Keratinocyte (primary cell): ENCODE measurements at regions not wholly inside any gene's neighbourhood (a gene's known extent, or its start where the extent isn't known, plus 50 kb on each side); places are given as distances from the start of the nearest gene placed in this dataset.

Experiments used
- DNase-seq: peaks from one replicate; pipeline ENCODE4 v3.0.0-alpha.2; 2011; ENCODE audit warnings: low read depth, missing footprints, low spot score
- FAIRE-seq: peaks from 2 replicates; lab custom pipeline; 2011; peaks lifted over from hg19 to GRCh38; lab: Jason Lieb, UNC
- H2AFZ ChIP-seq: 2 replicates; pipeline ENCODE4 v1.6.0; 2012; ENCODE audit warnings: low read length, control low read depth, inconsistent platforms; ENCODE audit not compliant: control insufficient read depth
- H3K27ac ChIP-seq: 2 replicates; pipeline ENCODE4 v1.5.1; 2011; ENCODE audit warnings: low read length; ENCODE audit not compliant: control insufficient read depth, insufficient read depth
- H3K27me3 ChIP-seq: 3 replicates; pipeline ENCODE4 v1.6.0; 2011; ENCODE audit warnings: low read length; ENCODE audit not compliant: control insufficient read depth, insufficient read depth; ENCODE audit errors: extremely low read depth
- H3K36me3 ChIP-seq, 2 experiments: 2 replicates in 1 of 2; 3 replicates in 1 of 2; pipeline ENCODE4 v1.5.1; 2011; ENCODE audit warnings: low read length in 2 of 2, mild to moderate bottlenecking in 1 of 2; ENCODE audit not compliant: control insufficient read depth in 2 of 2, insufficient read depth in 2 of 2; ENCODE audit errors: extremely low read depth in 1 of 2
- H3K4me1 ChIP-seq: 3 replicates; pipeline ENCODE4 v1.5.1; 2011; ENCODE audit warnings: low read length; ENCODE audit not compliant: control insufficient read depth, insufficient read depth; ENCODE audit errors: extremely low read depth
- H3K4me2 ChIP-seq: 3 replicates; pipeline ENCODE4 v1.6.0; 2011; ENCODE audit warnings: low read depth, low read length; ENCODE audit not compliant: control insufficient read depth, insufficient read depth; ENCODE audit errors: extremely low read depth
- H3K4me3 ChIP-seq, 3 experiments: fragments of 200-600 bp in 1 of 3; sonication (generic) in 1 of 3; 2 replicates in 2 of 3; 3 replicates in 1 of 3; pipeline ENCODE4 v1.5.1; 2011 to 2016; ENCODE audit warnings: low read length in 3 of 3, mild to moderate bottlenecking in 3 of 3, control low read depth in 2 of 3, inconsistent platforms in 1 of 3, low read depth in 1 of 3, mixed read lengths in 1 of 3, mixed run types in 1 of 3, moderate library complexity in 1 of 3; ENCODE audit not compliant: control insufficient read depth in 2 of 3, insufficient read depth in 2 of 3; ENCODE audit errors: extremely low read depth in 1 of 3
- H3K79me2 ChIP-seq: 2 replicates; pipeline ENCODE4 v1.6.0; 2012; ENCODE audit warnings: low read length; ENCODE audit not compliant: control insufficient read depth, insufficient read depth
- H3K9ac ChIP-seq: 3 replicates; pipeline ENCODE4 v1.6.0; 2011; ENCODE audit warnings: low read length; ENCODE audit not compliant: control insufficient read depth, insufficient read depth; ENCODE audit errors: extremely low read depth
- H3K9me1 ChIP-seq: 3 replicates; pipeline ENCODE4 v1.6.0; 2011; ENCODE audit warnings: low read length; ENCODE audit not compliant: control insufficient read depth, insufficient read depth; ENCODE audit errors: extremely low read depth
- H3K9me3 ChIP-seq: 2 replicates; pipeline ENCODE4 v1.5.1; 2012; ENCODE audit warnings: low read depth, low read length; ENCODE audit not compliant: control insufficient read depth
- H4K20me1 ChIP-seq: 3 replicates; pipeline ENCODE4 v1.6.0; 2011; ENCODE audit warnings: low read length; ENCODE audit not compliant: control insufficient read depth, insufficient read depth; ENCODE audit errors: extremely low read depth
- EZH2 ChIP-seq: IDR thresholded peaks from one replicate; pipeline ENCODE4 v1.6.1; 2012; ENCODE audit warnings: inconsistent platforms, mild to moderate bottlenecking, low read length, moderate library complexity
- dilution Hi-C: fragments of 300-500 bp; cut with MboI; formaldehyde crosslinking; loops from one replicate; pipeline ENCODE4 v1.7.0; 2020; ENCODE audit warnings: low sequenced_read_pairs; ENCODE audit not compliant: extremely low pct_ligation_motif_present
- TF ChIP-seq, protein P1 (sequence below), 3 experiments: IDR thresholded peaks in 1 of 3; conservative IDR thresholded peaks in 1 of 3; optimal IDR thresholded peaks in 1 of 3; 2 replicates in 2 of 3; 3 replicates in 1 of 3; pipeline versions ENCODE3 to v1.5.1; 2011; ENCODE audit warnings: low read length in 3 of 3, mild to moderate bottlenecking in 3 of 3, moderate library complexity in 2 of 3, control low read depth in 1 of 3, inconsistent platforms in 1 of 3; ENCODE audit not compliant: insufficient read depth in 2 of 3; ENCODE audit errors: extremely low read depth in 1 of 3

DNA sequence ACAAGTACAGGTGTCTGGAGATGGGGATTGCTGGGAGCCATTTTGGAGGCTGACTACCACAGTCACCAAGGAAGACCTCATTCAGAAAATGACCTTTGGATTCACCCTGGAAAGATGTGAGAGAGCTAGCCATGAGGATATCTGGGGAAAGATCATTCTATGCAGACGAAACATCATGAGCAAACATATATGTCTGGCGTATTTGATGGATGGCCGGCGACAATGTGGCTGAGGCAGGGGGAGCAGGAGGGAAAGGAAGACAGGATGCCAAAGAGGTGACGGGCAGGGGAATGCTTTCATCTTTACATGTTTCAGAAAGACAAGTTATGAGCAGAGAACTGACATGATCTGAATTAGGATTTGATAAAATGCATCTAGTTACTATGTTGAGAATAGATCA is 61.5 kb upstream of the SOX13 start:
- no peaks in the 10 kb centered on the region for H3K79me2 ChIP-seq
- H3K9me1 ChIP-seq = no peaks in the 10 kb centered on the region
- H3K9ac ChIP-seq = no peak overlapping the region
- no peak overlapping the region for H3K4me3 ChIP-seq
- H3K9me3 ChIP-seq = no peaks in the 10 kb centered on the region
- no peaks in the 10 kb centered on the region for H3K36me3 ChIP-seq
- TF ChIP-seq, protein P1, sequence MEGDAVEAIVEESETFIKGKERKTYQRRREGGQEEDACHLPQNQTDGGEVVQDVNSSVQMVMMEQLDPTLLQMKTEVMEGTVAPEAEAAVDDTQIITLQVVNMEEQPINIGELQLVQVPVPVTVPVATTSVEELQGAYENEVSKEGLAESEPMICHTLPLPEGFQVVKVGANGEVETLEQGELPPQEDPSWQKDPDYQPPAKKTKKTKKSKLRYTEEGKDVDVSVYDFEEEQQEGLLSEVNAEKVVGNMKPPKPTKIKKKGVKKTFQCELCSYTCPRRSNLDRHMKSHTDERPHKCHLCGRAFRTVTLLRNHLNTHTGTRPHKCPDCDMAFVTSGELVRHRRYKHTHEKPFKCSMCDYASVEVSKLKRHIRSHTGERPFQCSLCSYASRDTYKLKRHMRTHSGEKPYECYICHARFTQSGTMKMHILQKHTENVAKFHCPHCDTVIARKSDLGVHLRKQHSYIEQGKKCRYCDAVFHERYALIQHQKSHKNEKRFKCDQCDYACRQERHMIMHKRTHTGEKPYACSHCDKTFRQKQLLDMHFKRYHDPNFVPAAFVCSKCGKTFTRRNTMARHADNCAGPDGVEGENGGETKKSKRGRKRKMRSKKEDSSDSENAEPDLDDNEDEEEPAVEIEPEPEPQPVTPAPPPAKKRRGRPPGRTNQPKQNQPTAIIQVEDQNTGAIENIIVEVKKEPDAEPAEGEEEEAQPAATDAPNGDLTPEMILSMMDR (optimal IDR thresholded peaks at IDR 0.05 in 1 of 3, IDR thresholded peaks at IDR 0.05 in 1 of 3, conservative IDR thresholded peaks at IDR 0.05 in 1 of 3; ENCODE audit: extremely low read depth in 1 of 3, insufficient read depth in 2 of 3, low read length in 3 of 3) = no peak
- no peak for TF ChIP-seq EZH2
- no peak overlapping the region for H3K4me2 ChIP-seq
- dilution Hi-C loops = no loop called here
- no peak overlapping the region for H3K27ac ChIP-seq
- DNase-seq = no peak
- H2AFZ ChIP-seq = no peak overlapping the region
- H3K4me1 ChIP-seq = no peaks in the 10 kb centered on the region
- H3K27me3 ChIP-seq = peaks cover 5% of the 10 kb centered on the region
- no peak for FAIRE-seq
- H4K20me1 ChIP-seq = no peaks in the 10 kb centered on the region

- TF ChIP-seq, protein P1 (optimal IDR thresholded peaks at IDR 0.05 in 1 of 3, IDR thresholded peaks at IDR 0.05 in 1 of 3, conservative IDR thresholded peaks at IDR 0.05 in 1 of 3; ENCODE audit: extremely low read depth in 1 of 3, insufficient read depth in 2 of 3, low read length in 3 of 3) = no peak
- TF ChIP-seq EZH2 = no peak
- DNase-seq = no peak
- no peaks in the 10 kb centered on the region for H3K4me1 ChIP-seq
- H3K4me3 ChIP-seq = no peak overlapping the region
- no peaks in the 10 kb centered on the region for H3K9me3 ChIP-seq
- no peak for FAIRE-seq
- H4K20me1 ChIP-seq = no peaks in the 10 kb centered on the region
- H3K4me2 ChIP-seq = no peak overlapping the region
- peaks cover 5% of the 10 kb centered on the region for H3K27me3 ChIP-seq
- no peaks in the 10 kb centered on the region for H3K36me3 ChIP-seq
- H2AFZ ChIP-seq = no peak overlapping the region
- no peaks in the 10 kb centered on the region for H3K79me2 ChIP-seq
- no peak overlapping the region for H3K27ac ChIP-seq
- dilution Hi-C loops = no loop called here
- H3K9me1 ChIP-seq = no peaks in the 10 kb centered on the region
- no peak overlapping the region for H3K9ac ChIP-seq
Observed at GRCh38 chr1:204013052-204013451, 59.9 kb upstream of the SOX13 start.
